Neural progenitor cell (in vitro differentiated cells): ENCODE measurements at regions not wholly inside any gene's neighbourhood (a gene's known extent, or its start where the extent isn't known, plus 50 kb on each side); places are given as distances from the start of the nearest gene placed in this dataset.

Experiments used
- DNase-seq: peaks from one replicate; pipeline ENCODE4 v3.0.0-alpha.2; 2016; ENCODE audit warnings: low spot score
- H2AFZ ChIP-seq: fragments of 200-600 bp; sonication (generic); replicated peaks from 2 replicates; pipeline ENCODE4 v1.6.1; 2016; ENCODE audit warnings: antibody characterized with exemption
- H3F3A ChIP-seq: fragments of 200-600 bp; sonication (generic); 2 replicates; pipeline ENCODE4 v1.6.1; 2016; ENCODE audit warnings: antibody characterized with exemption, low read depth
- H3K27ac ChIP-seq: fragments of 200-600 bp; sonication (generic); 2 replicates; pipeline ENCODE4 v1.5.1; 2016; ENCODE audit warnings: mild to moderate bottlenecking
- H3K27me3 ChIP-seq: fragments of 200-600 bp; sonication (generic); 2 replicates; pipeline ENCODE4 v1.6.1; 2016; ENCODE audit warnings: mild to moderate bottlenecking, moderate library complexity
- H3K36me3 ChIP-seq: fragments of 200-600 bp; sonication (generic); 2 replicates; pipeline ENCODE4 v1.5.1; 2016
- H3K4me1 ChIP-seq: fragments of 200-600 bp; sonication (generic); 2 replicates; pipeline ENCODE4 v1.6.1; 2016; ENCODE audit warnings: mixed run types
- H3K4me2 ChIP-seq: fragments of 200-600 bp; sonication (generic); 2 replicates; pipeline ENCODE4 v1.6.1; 2016
- H3K4me3 ChIP-seq: fragments of 200-600 bp; sonication (generic); 2 replicates; pipeline ENCODE4 v1.5.1; 2016
- H3K79me2 ChIP-seq: fragments of 200-600 bp; sonication (generic); 2 replicates; pipeline ENCODE4 v1.6.1; 2016; ENCODE audit warnings: low read depth
- H3K9ac ChIP-seq: fragments of 200-600 bp; sonication (generic); 2 replicates; pipeline ENCODE4 v1.6.1; 2016
- H3K9me3 ChIP-seq: fragments of 200-600 bp; sonication (generic); 2 replicates; pipeline ENCODE4 v1.5.1; 2016; ENCODE audit warnings: low read depth
- H4K20me1 ChIP-seq: fragments of 200-600 bp; sonication (generic); 2 replicates; pipeline ENCODE4 v1.6.1; 2016; ENCODE audit warnings: low read depth
- H3K27ac Mint-ChIP-seq: 3 replicates; pipeline ENCODE4 v1.8.0; 2021; ENCODE audit warnings: mixed read lengths
- H3K27me3 Mint-ChIP-seq: 2 replicates; pipeline ENCODE4 v1.8.0; 2022; ENCODE audit warnings: low read depth, mild to moderate bottlenecking, inconsistent platforms, moderate library complexity, mixed read lengths; ENCODE audit not compliant: insufficient read depth
- H3K36me3 Mint-ChIP-seq: 3 replicates; pipeline ENCODE4 v1.8.0; 2021; ENCODE audit warnings: mixed read lengths
- H3K4me1 Mint-ChIP-seq: 3 replicates; pipeline ENCODE4 v1.8.0; 2021; ENCODE audit warnings: mixed read lengths
- H3K4me3 Mint-ChIP-seq: 3 replicates; pipeline ENCODE4 v1.8.0; 2021; ENCODE audit warnings: mild to moderate bottlenecking, moderate library complexity, mixed read lengths
- H3K9me3 Mint-ChIP-seq: 3 replicates; pipeline ENCODE4 v1.8.0; 2020; ENCODE audit warnings: mixed read lengths
- CTCF ChIP-seq: fragments of 200-600 bp; sonication (generic); IDR thresholded peaks from 2 replicates; pipeline ENCODE4 v1.5.1; 2017; ENCODE audit warnings: antibody characterized with exemption, mild to moderate bottlenecking
- EZH2 ChIP-seq: fragments of 200-600 bp; sonication (generic); IDR thresholded peaks from 2 replicates; pipeline ENCODE4 v1.6.1; 2017; ENCODE audit warnings: antibody characterized with exemption, mild to moderate bottlenecking, moderate library complexity
- EZH2phosphoT487 ChIP-seq: fragments of 200-600 bp; sonication (generic); IDR thresholded peaks from 2 replicates; pipeline ENCODE4 v1.6.1; 2017; ENCODE audit warnings: antibody characterized with exemption

- H3K27ac ChIP-seq = no peak overlapping the region
- H3K4me1 Mint-ChIP-seq = peaks cover 40% of the 10 kb centered on the region
- H3K27ac Mint-ChIP-seq = no peak overlapping the region
- peaks cover 13% of the 10 kb centered on the region for H3K4me1 ChIP-seq
- H3K4me2 ChIP-seq = no peak overlapping the region
- H3K4me3 Mint-ChIP-seq = no peak overlapping the region
- no peaks in the 10 kb centered on the region for H4K20me1 ChIP-seq
- H3K4me3 ChIP-seq = no peak overlapping the region
- no peaks in the 10 kb centered on the region for H3K27me3 ChIP-seq
- H3K36me3 ChIP-seq = no peaks in the 10 kb centered on the region
- no peak overlapping the region for H3K9ac ChIP-seq
- DNase-seq = no peak
- no peaks in the 10 kb centered on the region for H3K9me3 ChIP-seq
- no peaks in the 10 kb centered on the region for H3F3A ChIP-seq
- H2AFZ ChIP-seq = no peak overlapping the region
- no peaks in the 10 kb centered on the region for H3K36me3 Mint-ChIP-seq
- TF ChIP-seq EZH2phosphoT487 = no peak
- TF ChIP-seq CTCF = no peak
- H3K79me2 ChIP-seq = no peaks in the 10 kb centered on the region
- H3K9me3 Mint-ChIP-seq = no peaks in the 10 kb centered on the region
- H3K27me3 Mint-ChIP-seq = peaks cover 11% of the 10 kb centered on the region
Measured at GRCh38 chr4:27098034-27098433, 237.4 kb downstream of the STIM2 start.

- H3K4me1 ChIP-seq = peaks cover 13% of the 10 kb centered on the region
- H3K36me3 ChIP-seq = no peaks in the 10 kb centered on the region
- peaks cover 36% of the 10 kb centered on the region for H3K4me1 Mint-ChIP-seq
- no peak overlapping the region for H3K4me2 ChIP-seq
- H2AFZ ChIP-seq = no peak overlapping the region
- H3K36me3 Mint-ChIP-seq = no peaks in the 10 kb centered on the region
- H3K4me3 ChIP-seq = no peak overlapping the region
- peaks cover 3% of the 10 kb centered on the region for H3K9me3 Mint-ChIP-seq
- no peak overlapping the region for H3K9ac ChIP-seq
- H3K79me2 ChIP-seq = no peaks in the 10 kb centered on the region
- H3K27ac Mint-ChIP-seq = no peak overlapping the region
- no peak overlapping the region for H3K27ac ChIP-seq
- no peak for DNase-seq
- H3K27me3 Mint-ChIP-seq = peaks cover 11% of the 10 kb centered on the region
- TF ChIP-seq CTCF (no peak), EZH2 (no peak), EZH2phosphoT487 (no peak)
- H3K9me3 ChIP-seq = no peaks in the 10 kb centered on the region
- no peaks in the 10 kb centered on the region for H3K27me3 ChIP-seq
- no peaks in the 10 kb centered on the region for H4K20me1 ChIP-seq
- H3F3A ChIP-seq = no peaks in the 10 kb centered on the region
- no peak overlapping the region for H3K4me3 Mint-ChIP-seq
Measured at GRCh38 chr4:27100713-27101112, 240.1 kb downstream of the STIM2 start.

- Histone ChIP-seq H3F3A (no peaks in the 10 kb centered on the region), H3K4me2 (no peak overlapping the region), H3K36me3 (no peaks in the 10 kb centered on the region), H3K4me1 (peaks cover 10% of the 10 kb centered on the region), H3K9ac (no peak overlapping the region), H4K20me1 (no peaks in the 10 kb centered on the region), H3K79me2 (no peaks in the 10 kb centered on the region), H2AFZ (no peak overlapping the region), H3K4me3 (no peak overlapping the region), H3K9me3 (no peaks in the 10 kb centered on the region), H3K27me3 (no peaks in the 10 kb centered on the region), H3K27ac (no peak overlapping the region)
- no peak overlapping the region for H3K27ac Mint-ChIP-seq
- peaks cover 34% of the 10 kb centered on the region for H3K4me1 Mint-ChIP-seq
- H3K9me3 Mint-ChIP-seq = peaks cover 7% of the 10 kb centered on the region
- H3K4me3 Mint-ChIP-seq = no peak overlapping the region
- DNase-seq = no peak
- H3K36me3 Mint-ChIP-seq = no peaks in the 10 kb centered on the region
- TF ChIP-seq EZH2 (no peak), CTCF (no peak), EZH2phosphoT487 (no peak)
- peaks cover 11% of the 10 kb centered on the region for H3K27me3 Mint-ChIP-seq
Measured at GRCh38 chr4:27101126-27101525, 240.5 kb downstream of the STIM2 start.
